WERI-Rb-1 (cell line): ENCODE measurements at regions not wholly inside any gene's neighbourhood (a gene's known extent, or its start where the extent isn't known, plus 50 kb on each side); places are given as distances from the start of the nearest gene placed in this dataset.

Experiments
- DNase-seq: peaks from one replicate; pipeline ENCODE4 v3.0.0-alpha.2; 2020
- H3K27ac ChIP-seq: fragments of 250-450 bp; sonication (Bioruptor Pico); 2 replicates; pipeline ENCODE4 v1.5.1; 2020; ENCODE audit warnings: mild to moderate bottlenecking, moderate library complexity
- H3K27me3 ChIP-seq: fragments of 250-450 bp; sonication (Bioruptor Pico); 2 replicates; pipeline ENCODE4 v1.5.1; 2021; ENCODE audit warnings: mild to moderate bottlenecking, low read depth, moderate library complexity; ENCODE audit not compliant: insufficient read depth, severe bottlenecking
- H3K36me3 ChIP-seq: fragments of 250-450 bp; sonication (Bioruptor Pico); 2 replicates; pipeline ENCODE4 v1.5.1; 2020; ENCODE audit warnings: mild to moderate bottlenecking, moderate library complexity
- H3K4me3 ChIP-seq: 2 replicates; pipeline ENCODE4 v1.5.1; 2011; ENCODE audit warnings: low read depth, mild to moderate bottlenecking, control low read depth, low read length
- H3K9me3 ChIP-seq: fragments of 250-450 bp; sonication (Bioruptor Pico); 2 replicates; pipeline ENCODE4 v1.5.1; 2021; ENCODE audit warnings: mild to moderate bottlenecking, moderate library complexity; ENCODE audit not compliant: severe bottlenecking
- TF ChIP-seq, protein P1 (sequence below): IDR thresholded peaks from 2 replicates; pipeline ENCODE4 v1.5.1; 2011; ENCODE audit warnings: low read depth, mild to moderate bottlenecking, control low read depth, inconsistent platforms, low read length

GRCh38 chr5:117809251-117809650 lies 1179.1 kb downstream of the DTWD2 start:
- H3K4me3 ChIP-seq: no peak overlapping the region
- TF ChIP-seq, protein P1, sequence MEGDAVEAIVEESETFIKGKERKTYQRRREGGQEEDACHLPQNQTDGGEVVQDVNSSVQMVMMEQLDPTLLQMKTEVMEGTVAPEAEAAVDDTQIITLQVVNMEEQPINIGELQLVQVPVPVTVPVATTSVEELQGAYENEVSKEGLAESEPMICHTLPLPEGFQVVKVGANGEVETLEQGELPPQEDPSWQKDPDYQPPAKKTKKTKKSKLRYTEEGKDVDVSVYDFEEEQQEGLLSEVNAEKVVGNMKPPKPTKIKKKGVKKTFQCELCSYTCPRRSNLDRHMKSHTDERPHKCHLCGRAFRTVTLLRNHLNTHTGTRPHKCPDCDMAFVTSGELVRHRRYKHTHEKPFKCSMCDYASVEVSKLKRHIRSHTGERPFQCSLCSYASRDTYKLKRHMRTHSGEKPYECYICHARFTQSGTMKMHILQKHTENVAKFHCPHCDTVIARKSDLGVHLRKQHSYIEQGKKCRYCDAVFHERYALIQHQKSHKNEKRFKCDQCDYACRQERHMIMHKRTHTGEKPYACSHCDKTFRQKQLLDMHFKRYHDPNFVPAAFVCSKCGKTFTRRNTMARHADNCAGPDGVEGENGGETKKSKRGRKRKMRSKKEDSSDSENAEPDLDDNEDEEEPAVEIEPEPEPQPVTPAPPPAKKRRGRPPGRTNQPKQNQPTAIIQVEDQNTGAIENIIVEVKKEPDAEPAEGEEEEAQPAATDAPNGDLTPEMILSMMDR: no peak
- H3K27ac ChIP-seq: no peak overlapping the region
- H3K36me3 ChIP-seq: no peaks in the 10 kb centered on the region
- no peaks in the 10 kb centered on the region for H3K9me3 ChIP-seq
- no peaks in the 10 kb centered on the region for H3K27me3 ChIP-seq
- no peak for DNase-seq

- H3K36me3 ChIP-seq: no peaks in the 10 kb centered on the region
- TF ChIP-seq, protein P1: no peak
- DNase-seq: no peak
- no peak overlapping the region for H3K4me3 ChIP-seq
- no peaks in the 10 kb centered on the region for H3K27me3 ChIP-seq
- no peaks in the 10 kb centered on the region for H3K9me3 ChIP-seq
- no peak overlapping the region for H3K27ac ChIP-seq
Observed at GRCh38 chr5:117805058-117805457, 1183.3 kb downstream of the DTWD2 start.

GRCh38 chr5:117803533-117803932 lies 1184.8 kb downstream of the DTWD2 start:
- Histone ChIP-seq H3K36me3 (no peaks in the 10 kb centered on the region), H3K27ac (no peak overlapping the region), H3K27me3 (no peaks in the 10 kb centered on the region), H3K4me3 (no peak overlapping the region), H3K9me3 (no peaks in the 10 kb centered on the region)
- TF ChIP-seq, protein P1: no peak
- no peak for DNase-seq

- DNase-seq: no peak
- TF ChIP-seq, protein P1: no peak
- Histone ChIP-seq H3K4me3 (no peak overlapping the region), H3K9me3 (no peaks in the 10 kb centered on the region), H3K27me3 (no peaks in the 10 kb centered on the region), H3K27ac (no peak overlapping the region), H3K36me3 (no peaks in the 10 kb centered on the region)
Observed at GRCh38 chr5:117801583-117801982, 1186.8 kb downstream of the DTWD2 start.

GRCh38 chr5:117800261-117800660 lies 1188.1 kb downstream of the DTWD2 start:
- no peak for DNase-seq
- H3K27me3 ChIP-seq: no peaks in the 10 kb centered on the region

DNA sequence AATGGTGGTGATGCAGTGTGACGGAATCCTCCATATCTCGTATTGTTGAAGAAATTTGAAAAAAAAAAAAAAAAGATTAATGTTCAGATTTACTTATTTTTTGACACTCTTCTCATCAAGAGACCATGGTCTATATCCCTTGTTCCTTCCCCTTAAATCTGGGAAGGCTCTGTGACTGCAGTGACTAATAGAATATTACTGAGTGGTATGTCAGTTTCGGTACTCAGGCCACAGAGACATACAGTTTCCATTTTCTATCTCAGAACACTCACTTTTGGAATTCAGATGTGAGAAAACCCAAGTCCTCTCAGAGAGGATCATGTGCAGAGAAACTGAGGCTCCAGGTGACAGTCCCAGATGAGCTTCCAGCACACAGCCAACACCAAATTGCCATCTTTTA lies 1193.5 kb downstream of the DTWD2 start:
- no peaks in the 10 kb centered on the region for H3K36me3 ChIP-seq
- no peaks in the 10 kb centered on the region for H3K27me3 ChIP-seq

More at GRCh38 chr5:117800261-117800660, 1188.1 kb downstream of the DTWD2 start:
- Histone ChIP-seq H3K36me3 (no peaks in the 10 kb centered on the region), H3K27ac (no peak overlapping the region), H3K9me3 (no peaks in the 10 kb centered on the region), H3K4me3 (no peak overlapping the region)
- TF ChIP-seq, protein P1: no peak

More for the DNA sequence above, 1193.5 kb downstream of the DTWD2 start:
- Histone ChIP-seq H3K9me3 (no peaks in the 10 kb centered on the region), H3K4me3 (no peak overlapping the region), H3K27ac (no peak overlapping the region)
- DNase-seq: no peak
- TF ChIP-seq, protein P1: no peak
